ENCODE measurements at regions not wholly inside any gene's neighbourhood (a gene's known extent, or its start where the extent isn't known, plus 50 kb on each side); places are given as distances from the start of the nearest gene placed in this dataset.

GRCh38 chr4:54819034-54819433, 161.3 kb downstream of the KIT start:
- POLR2A ChIA-PET, result no interaction called here
- TF ChIP-seq CTCF (IDR thresholded peaks at IDR 0.05; ENCODE audit: insufficient read depth, low read length, missing control alignments), result no peak
- CTCF ChIA-PET, result interaction anchor here (0.9 to 1.2 kb wide), 2 partner anchors 11 to 22 kb away, joined by 3 read pairs; no protein-coding TSS in a partner anchor
- H3K4me3 ChIP-seq (ENCODE audit: low read depth, low read length), result no peak overlapping the region
- DNase-seq (ENCODE audit: low read depth, low spot score), result no peak

DNA sequence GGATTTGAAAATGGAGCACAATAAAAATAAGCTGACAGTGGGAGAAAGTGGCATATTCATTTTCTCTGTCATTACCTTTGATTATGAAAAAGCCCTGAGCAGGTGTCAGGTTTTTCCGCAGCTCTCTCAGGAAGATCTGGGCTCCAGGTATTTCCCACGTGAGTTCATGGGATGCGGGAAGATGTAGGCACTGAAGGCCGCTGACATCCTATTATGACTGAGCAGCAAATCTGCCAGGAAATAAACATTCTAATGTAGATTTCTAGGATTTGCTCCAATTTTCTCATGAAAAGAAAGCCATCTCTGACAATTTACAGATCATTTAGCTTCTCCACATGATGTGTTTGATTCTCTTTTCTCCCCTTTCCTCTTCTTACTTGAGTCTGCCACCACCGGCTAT, 160.7 kb downstream of the KIT start:
- no peak for TF ChIP-seq CTCF (IDR thresholded peaks at IDR 0.05; ENCODE audit: insufficient read depth, low read length, missing control alignments)
- ChIA-PET POLR2A (no interaction called here), CTCF (interaction anchor here (0.9 to 1.2 kb wide), 2 partner anchors 10 to 23 kb away, joined by 3 read pairs; no protein-coding TSS in a partner anchor)
- no peak overlapping the region for H3K4me3 ChIP-seq (ENCODE audit: low read depth, low read length)
- DNase-seq (ENCODE audit: low read depth, low spot score), result no peak

DNA sequence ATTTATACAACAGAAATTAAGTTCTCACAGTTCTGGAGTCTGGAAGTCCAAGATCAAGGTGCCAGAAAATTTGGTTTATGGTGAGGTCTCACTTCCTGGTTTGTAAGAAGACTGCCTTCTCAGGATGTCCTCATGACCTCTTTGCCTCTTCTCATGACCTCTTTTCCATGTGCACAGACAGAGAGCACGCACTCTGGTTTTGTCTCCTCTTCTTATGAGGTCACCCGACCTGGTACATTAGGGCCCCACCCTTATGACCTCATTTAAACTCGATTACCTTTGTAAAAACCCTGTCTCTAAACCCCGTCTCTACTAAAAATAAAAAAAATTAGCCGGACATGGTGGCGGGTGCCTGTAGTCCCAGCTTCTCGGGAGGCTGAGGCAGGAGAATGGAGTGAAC, 155.9 kb downstream of the KIT start:
- CTCF ChIA-PET, result no interaction called here
- H3K4me3 ChIP-seq (ENCODE audit: low read depth, low read length), result no peak overlapping the region
- no peak for TF ChIP-seq CTCF (IDR thresholded peaks at IDR 0.05; ENCODE audit: insufficient read depth, low read length, missing control alignments)
- no peak for DNase-seq (ENCODE audit: low read depth, low spot score)
- POLR2A ChIA-PET, result no interaction called here

- H3K4me3 ChIP-seq (ENCODE audit: low read depth, low read length), result no peak overlapping the region
- no peak for TF ChIP-seq CTCF (IDR thresholded peaks at IDR 0.05; ENCODE audit: insufficient read depth, low read length, missing control alignments)
- no peak for DNase-seq (ENCODE audit: low read depth, low spot score)
- POLR2A ChIA-PET, result no interaction called here
- CTCF ChIA-PET, result no interaction called here
These were observed 148.6 kb downstream of the KIT start for GRCh38 chr4:54806351-54806750.

DNA sequence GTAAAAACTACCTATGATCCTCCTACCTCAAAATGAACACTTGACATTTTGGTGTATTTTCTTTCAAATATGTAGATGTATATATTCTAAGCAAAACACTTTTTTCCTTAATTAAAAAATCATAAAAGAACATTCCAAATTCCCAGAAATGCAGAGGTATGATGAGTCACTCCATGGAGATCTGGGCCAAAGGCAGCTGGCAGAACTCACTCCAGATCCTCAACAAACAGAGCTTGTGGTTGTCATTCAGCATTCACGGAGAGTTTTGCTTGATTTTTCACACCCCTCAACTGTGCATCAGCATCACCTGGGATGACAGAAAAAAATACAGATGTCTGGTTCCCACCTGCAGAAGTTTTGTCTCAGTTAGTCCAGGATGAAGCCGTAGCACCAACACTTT, 144.6 kb downstream of the KIT start:
- ChIA-PET CTCF (interaction anchor here (0.7 kb wide), 1 partner anchor 47 kb away, joined by 3 read pairs; no protein-coding TSS in a partner anchor), POLR2A (no interaction called here)
- TF ChIP-seq CTCF (IDR thresholded peaks at IDR 0.05; ENCODE audit: insufficient read depth, low read length, missing control alignments), result no peak
- DNase-seq (ENCODE audit: low read depth, low spot score), result no peak
- H3K4me3 ChIP-seq (ENCODE audit: low read depth, low read length), result no peak overlapping the region

DNA sequence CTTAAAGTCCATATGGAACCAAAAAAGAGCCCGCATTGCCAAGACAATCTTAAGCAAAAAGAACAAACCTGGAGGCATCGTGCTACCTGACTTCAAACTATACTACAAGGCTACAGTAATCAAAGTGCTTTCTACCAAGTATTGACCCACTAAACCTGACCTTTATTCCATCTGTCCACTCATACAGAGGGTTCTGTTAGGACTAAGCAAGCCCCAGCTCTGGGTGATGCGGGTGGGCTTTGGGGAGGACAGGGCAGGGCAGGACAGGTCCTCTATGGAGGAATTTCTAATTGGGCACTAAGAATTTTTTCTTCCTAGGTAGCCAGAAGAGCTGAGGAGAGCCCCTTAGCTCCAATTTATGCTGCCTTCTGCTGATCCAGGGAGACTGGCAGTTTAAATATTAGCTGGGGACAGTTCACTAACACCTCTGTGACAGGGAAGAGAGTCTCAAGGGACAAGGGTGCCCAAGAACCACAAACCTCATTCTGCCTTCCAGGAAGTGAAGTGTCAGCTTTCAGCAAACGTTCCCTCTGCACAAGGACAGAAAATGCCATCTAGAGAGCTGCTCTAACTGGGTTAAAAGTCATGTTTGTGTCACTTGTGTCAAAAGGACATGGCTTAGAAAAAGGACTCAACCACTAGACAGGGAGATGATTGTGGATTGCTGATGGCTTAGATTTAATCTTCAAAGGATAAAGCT, 143.2 kb downstream of the KIT start:
- POLR2A ChIA-PET, result no interaction called here
- CTCF ChIA-PET, result no interaction called here
- DNase-seq (ENCODE audit: low read depth, low spot score), result no peak
- H3K4me3 ChIP-seq (ENCODE audit: low read depth, low read length), result no peak overlapping the region
- TF ChIP-seq CTCF (IDR thresholded peaks at IDR 0.05; ENCODE audit: insufficient read depth, low read length, missing control alignments), result no peak
